SHP77 (cell line): ENCODE measurements at regions not wholly inside any gene's neighbourhood (a gene's known extent, or its start where the extent isn't known, plus 50 kb on each side); places are given as distances from the start of the nearest gene placed in this dataset.

Experiments used
- DNase-seq, 2 experiments: peaks; one replicate each; lab custom pipeline; 2025; lab: John Stamatoyannopoulos, UW

GRCh38 chr1:56417646-56418045 lies 161.7 kb downstream of the PLPP3 start:
- DNase-seq, result no peak

GRCh38 chr1:56416495-56416894 lies 162.9 kb downstream of the PLPP3 start:
- DNase-seq, result no peak

DNA sequence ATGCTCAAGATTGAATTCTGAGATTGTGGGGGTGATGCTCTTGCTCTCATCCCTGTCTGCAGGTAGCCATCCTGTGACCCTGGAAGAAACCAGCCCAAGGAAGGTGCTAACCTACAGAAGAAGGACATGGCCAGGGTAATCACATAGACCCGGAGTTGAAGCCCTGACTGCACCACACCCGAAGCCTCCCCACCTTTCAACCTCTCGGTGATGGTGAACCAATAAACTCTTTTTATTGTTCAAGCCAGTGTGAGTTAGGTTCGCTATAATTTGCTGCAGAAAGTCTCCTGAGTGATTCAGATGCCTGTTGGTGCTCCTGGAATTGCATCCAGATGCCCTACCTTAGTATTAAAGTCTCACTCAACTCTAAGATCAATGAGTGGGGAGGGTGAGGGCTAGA lies 163.6 kb downstream of the PLPP3 start:
- DNase-seq, result no peak

GRCh38 chr1:56415258-56415657 lies 164.1 kb downstream of the PLPP3 start:
- DNase-seq, result no peak

DNA sequence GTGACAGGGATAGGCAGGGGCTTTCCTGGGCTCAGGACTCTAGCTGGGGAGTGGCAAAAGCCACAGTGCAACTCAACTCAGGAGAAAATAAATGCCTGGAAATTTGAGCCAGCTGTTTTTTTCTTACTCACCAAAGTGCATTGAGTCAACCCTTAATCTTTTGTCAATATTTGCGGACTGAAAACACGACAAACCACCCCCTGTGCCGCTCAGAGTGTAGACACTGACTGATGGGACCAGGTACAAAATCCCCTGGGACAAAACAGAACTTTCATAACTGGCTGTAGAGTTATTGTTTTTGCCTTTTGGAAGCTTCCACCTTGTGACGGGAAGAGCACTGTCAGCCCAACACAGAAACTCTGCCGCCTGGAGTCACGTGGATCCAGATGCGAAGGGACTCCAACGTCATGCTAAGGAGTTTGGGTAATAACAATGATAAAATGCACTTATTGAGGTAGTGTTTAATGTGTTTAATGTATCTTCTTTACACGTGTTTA lies 164.6 kb downstream of the PLPP3 start:
- peak; percentile 59 to 71 for DNase-seq

DNA sequence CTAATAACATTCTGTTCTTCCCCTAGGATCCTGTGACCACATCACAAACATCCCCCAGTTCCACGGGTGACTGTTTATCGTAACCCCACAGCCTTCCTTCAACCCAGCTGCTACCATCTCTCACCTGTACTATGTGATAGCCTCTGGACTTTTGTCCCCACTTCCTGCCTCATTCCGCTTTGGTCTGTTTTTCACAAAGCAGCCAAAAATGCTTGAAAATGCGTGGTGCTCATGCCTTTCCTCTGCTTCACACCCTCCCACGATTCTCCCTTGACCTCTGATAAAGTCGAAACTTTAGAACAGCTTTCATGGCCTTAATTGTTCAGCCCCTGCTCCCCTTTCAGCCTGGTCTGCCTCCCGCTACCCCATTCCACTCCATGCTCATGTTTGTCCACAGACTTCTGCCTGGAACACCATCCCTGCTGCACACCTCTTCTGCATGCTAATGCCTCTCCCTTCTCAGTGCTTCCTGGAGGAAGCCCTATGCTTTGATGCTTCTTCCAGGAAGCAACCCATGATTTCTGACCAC lies 165.6 kb downstream of the PLPP3 start:
- no peak for DNase-seq

- no peak for DNase-seq
These were observed 167.7 kb downstream of the PLPP3 start for GRCh38 chr1:56411484-56412180.

DNA sequence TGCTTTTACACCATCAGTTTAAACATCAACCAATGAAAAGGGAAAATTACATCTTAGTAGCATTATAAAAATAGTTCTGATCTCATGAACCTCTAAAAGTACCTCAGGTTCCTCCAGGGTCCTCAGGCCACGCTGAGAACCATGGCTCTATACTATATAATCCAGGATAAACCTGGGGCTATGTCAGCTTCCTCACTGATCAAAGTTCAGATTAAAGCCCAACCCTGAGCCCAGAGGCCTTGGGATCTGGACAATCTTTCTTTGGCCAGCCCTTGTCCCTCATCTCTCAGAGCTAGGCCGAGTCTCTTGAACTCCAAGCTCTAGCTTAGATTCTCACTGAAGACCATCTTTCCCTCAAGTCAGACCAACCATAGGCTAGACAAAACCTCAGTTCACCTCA lies 168.3 kb downstream of the PLPP3 start:
- no peak for DNase-seq

DNA sequence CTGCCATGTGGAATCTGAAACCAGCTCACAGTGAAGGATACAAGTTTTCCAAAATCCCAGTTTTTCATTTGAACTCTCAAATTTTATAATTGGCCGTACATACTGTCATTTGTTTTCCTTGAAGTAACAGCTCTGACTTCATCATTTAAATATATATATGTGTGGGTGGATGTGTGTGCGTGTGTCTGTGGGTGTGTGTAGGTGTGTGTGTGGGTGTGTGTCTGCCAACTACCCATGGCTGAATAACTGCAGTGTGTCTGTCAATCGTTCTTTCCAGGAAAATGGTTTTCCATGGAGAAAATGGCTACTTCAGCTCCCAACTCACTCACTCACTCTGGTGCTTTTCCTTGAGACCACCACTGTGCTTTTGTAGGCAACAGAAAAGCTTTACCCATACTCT lies 169.0 kb downstream of the PLPP3 start:
- no peak for DNase-seq

GRCh38 chr1:56409112-56409691 lies 170.2 kb downstream of the PLPP3 start:
- no peak for DNase-seq

GRCh38 chr1:56406821-56407220 lies 172.5 kb downstream of the PLPP3 start:
- no peak for DNase-seq

DNA sequence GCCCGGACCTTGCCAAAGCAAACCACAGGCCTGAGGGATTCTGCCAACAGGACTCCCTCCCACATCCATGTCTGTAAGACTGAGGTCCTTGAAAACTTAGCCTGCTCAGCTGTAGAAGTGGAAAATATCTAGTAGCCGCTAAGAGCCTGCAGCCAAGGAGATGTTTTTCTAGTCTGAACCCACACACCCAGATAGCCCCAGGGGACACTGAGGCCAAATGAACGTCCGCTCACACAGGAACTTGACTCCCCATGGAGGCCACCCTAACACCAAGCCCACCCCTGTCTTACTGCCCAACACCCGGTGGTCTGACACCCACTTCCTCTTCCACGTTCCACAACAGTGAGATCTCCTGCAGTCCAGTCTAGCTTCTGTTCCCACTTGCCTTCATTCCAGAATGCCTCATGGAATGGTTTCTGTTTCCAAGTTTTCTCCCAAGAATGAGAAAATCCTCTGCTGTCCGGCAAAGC lies 174.8 kb downstream of the PLPP3 start:
- DNase-seq, result no peak

GRCh38 chr1:56404066-56404465 lies 175.3 kb downstream of the PLPP3 start:
- no peak for DNase-seq

GRCh38 chr1:56403321-56403720 lies 176.0 kb downstream of the PLPP3 start:
- no peak for DNase-seq

DNA sequence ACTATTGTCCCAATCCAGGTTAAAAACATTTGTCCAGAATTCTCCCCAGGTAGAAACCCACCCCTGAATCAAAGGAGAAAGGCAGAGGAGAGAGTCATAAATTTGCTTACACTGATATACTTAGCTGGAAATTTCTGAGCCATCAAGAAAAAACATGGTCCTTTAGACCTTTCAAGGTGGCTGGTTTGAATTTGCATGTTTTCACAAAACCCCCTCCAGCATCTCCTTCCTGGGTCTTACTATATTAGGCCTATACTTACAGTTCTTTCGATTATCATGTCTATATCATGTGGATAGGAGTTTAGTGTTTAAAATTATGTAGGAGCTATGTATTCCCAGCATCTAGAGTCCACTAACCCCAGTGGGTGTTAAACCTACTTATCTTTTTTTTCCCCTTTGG lies 178.2 kb downstream of the PLPP3 start:
- DNase-seq, result no peak

- no peak for DNase-seq
These were observed 178.8 kb downstream of the PLPP3 start for GRCh38 chr1:56400526-56400925.

DNA sequence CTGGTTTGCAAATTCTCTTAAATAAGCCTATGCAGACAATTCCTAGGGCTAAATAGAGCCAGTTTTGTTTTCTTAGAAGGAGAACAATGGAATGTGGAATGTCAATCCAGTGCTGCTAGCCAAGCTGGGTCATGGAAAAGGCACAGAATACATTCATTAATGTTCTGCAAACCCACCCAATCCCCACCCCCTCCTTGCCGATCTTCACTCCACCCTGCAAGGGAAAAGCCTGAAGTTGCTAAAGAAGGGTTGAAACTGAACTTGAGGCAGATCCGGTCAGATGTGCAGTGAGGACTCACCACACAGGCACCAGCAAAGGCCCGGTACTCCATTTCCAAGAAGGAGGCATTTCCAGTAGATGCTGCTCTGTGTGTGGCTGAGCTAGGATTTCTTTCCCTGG lies 179.6 kb downstream of the PLPP3 start:
- no peak for DNase-seq

- no peak for DNase-seq
These were observed 180.0 kb downstream of the PLPP3 start for GRCh38 chr1:56399326-56399725.

GRCh38 chr1:56397811-56398231 lies 181.5 kb downstream of the PLPP3 start:
- no peak for DNase-seq

- DNase-seq, result no peak
These were observed 182.0 kb downstream of the PLPP3 start for GRCh38 chr1:56397409-56397808.

DNA sequence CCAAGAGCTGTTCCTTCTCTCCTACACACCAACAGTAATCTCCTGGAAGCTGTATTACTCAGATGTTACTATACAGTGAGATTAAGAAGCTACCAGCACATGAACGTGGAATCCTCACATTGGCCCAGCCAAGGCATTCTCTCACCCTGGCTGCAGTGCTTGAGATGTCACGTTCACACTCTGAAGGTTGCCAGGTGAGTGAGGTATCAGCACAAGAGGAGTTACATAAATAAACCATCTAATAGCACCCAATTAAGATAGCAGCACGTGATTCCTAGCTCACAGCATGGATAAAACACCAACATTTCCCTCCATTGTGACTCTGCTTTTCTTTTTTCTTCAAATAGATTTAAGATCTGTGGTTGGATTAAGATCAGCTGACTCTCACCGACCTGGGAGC lies 182.8 kb downstream of the PLPP3 start:
- DNase-seq, result no peak

- no peak for DNase-seq
These were observed 183.6 kb downstream of the PLPP3 start for GRCh38 chr1:56395776-56396175.

GRCh38 chr1:56394298-56394697 lies 185.1 kb downstream of the PLPP3 start:
- no peak for DNase-seq
